ENCODE measurements at regions not wholly inside any gene's neighbourhood (a gene's known extent, or its start where the extent isn't known, plus 50 kb on each side); places are given as distances from the start of the nearest gene placed in this dataset.

DNA sequence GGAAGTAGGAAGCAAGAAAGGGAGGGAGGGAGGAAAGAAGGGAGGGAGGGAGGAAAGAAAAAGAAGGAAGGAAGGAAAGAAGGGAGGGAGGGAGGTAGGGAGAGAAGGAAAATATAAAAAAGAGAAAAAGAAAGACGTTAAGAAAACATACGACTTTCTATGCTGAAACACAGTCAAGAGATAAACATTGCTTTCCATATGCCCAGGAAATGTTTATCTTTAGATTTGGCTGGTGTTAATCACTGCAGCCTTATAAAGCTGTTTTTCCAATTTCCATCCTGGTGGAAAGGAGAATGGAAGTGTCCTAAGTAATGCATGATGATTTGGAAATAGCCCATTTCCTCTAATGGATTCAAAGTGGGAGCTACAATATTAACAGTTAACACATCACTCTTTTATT, 524.3 kb downstream of the MTRR start:
- no peak for TF ChIP-seq POLR2AphosphoS5 (IDR thresholded peaks at IDR 0.05)
- TF ChIP-seq EP300 (IDR thresholded peaks at IDR 0.05), result no peak
- TF ChIP-seq, protein P1, sequence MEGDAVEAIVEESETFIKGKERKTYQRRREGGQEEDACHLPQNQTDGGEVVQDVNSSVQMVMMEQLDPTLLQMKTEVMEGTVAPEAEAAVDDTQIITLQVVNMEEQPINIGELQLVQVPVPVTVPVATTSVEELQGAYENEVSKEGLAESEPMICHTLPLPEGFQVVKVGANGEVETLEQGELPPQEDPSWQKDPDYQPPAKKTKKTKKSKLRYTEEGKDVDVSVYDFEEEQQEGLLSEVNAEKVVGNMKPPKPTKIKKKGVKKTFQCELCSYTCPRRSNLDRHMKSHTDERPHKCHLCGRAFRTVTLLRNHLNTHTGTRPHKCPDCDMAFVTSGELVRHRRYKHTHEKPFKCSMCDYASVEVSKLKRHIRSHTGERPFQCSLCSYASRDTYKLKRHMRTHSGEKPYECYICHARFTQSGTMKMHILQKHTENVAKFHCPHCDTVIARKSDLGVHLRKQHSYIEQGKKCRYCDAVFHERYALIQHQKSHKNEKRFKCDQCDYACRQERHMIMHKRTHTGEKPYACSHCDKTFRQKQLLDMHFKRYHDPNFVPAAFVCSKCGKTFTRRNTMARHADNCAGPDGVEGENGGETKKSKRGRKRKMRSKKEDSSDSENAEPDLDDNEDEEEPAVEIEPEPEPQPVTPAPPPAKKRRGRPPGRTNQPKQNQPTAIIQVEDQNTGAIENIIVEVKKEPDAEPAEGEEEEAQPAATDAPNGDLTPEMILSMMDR (IDR thresholded peaks at IDR 0.05), result no peak
- TF ChIP-seq POLR2A (IDR thresholded peaks at IDR 0.05), result no peak
- no peak for DNase-seq (ENCODE audit: low spot score in 2 of 2)
- Histone ChIP-seq H3K4me3 (no peak overlapping the region), H3K4me1 (no peaks in the 10 kb centered on the region), H3K36me3 (no peaks in the 10 kb centered on the region), H3K27me3 (no peaks in the 10 kb centered on the region), H3K27ac (no peak overlapping the region), H3K9me3 (no peaks in the 10 kb centered on the region)
- 69% methylated on average over 2 of the region's 2 CpGs for WGBS

DNA sequence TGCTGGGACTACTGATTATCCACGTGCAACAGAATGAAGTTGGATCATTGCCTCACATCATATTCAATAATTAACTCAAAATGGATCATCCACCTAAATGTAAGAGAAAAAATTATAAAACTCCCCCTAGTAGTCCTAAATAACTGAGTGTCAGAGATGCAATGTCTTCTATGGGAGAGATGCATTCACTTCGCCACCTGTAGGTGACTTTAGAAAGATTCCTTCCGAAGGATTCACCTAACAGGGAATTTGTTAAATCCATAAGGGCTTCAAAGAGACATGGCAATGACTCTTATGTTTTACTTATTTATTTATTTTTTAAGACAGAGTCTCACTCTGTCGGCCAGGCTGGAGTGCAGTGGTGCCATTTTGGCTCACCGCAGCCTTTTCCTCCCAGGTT, 526.0 kb downstream of the MTRR start:
- H3K27ac ChIP-seq, result no peak overlapping the region
- H3K9me3 ChIP-seq, result no peaks in the 10 kb centered on the region
- no peak overlapping the region for H3K4me3 ChIP-seq
- no peaks in the 10 kb centered on the region for H3K27me3 ChIP-seq
- H3K36me3 ChIP-seq, result no peaks in the 10 kb centered on the region
- no peak for TF ChIP-seq EP300 (IDR thresholded peaks at IDR 0.05)
- TF ChIP-seq, protein P1 (IDR thresholded peaks at IDR 0.05), result no peak
- no peak for TF ChIP-seq POLR2A (IDR thresholded peaks at IDR 0.05)
- no peak for TF ChIP-seq POLR2AphosphoS5 (IDR thresholded peaks at IDR 0.05)
- 73% methylated on average over 5 of the region's 5 CpGs for WGBS
- DNase-seq (ENCODE audit: low spot score in 2 of 2), result no peak
- no peaks in the 10 kb centered on the region for H3K4me1 ChIP-seq

DNA sequence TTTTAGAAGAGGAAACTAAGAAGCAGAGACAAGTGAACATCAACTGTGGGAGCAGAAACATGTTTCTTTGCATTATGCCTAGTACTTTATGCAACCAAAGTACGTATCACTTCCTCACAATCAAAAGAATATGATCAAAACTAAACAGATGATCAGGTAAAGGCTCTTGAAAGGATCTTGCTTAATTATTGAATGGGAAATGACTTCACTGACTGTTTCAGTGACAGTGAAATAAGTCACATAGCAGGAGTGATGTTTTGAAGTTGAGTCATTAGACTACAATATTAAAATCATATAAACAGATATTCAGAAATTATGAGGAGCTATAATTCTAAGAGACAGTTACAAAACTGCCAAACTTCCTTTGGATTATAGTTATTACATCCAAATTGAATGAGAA, 527.3 kb downstream of the MTRR start:
- no peak for DNase-seq (ENCODE audit: low spot score in 2 of 2)
- 70% methylated on average over 1 of the region's 1 CpG for WGBS
- Histone ChIP-seq H3K27me3 (no peaks in the 10 kb centered on the region), H3K4me3 (no peak overlapping the region), H3K4me1 (no peaks in the 10 kb centered on the region), H3K9me3 (no peaks in the 10 kb centered on the region), H3K27ac (no peak overlapping the region), H3K36me3 (no peaks in the 10 kb centered on the region)
- TF ChIP-seq EP300 (IDR thresholded peaks at IDR 0.05) (no peak), POLR2A (IDR thresholded peaks at IDR 0.05) (no peak), POLR2AphosphoS5 (IDR thresholded peaks at IDR 0.05) (no peak)
- TF ChIP-seq, protein P1 (IDR thresholded peaks at IDR 0.05), result no peak

DNA sequence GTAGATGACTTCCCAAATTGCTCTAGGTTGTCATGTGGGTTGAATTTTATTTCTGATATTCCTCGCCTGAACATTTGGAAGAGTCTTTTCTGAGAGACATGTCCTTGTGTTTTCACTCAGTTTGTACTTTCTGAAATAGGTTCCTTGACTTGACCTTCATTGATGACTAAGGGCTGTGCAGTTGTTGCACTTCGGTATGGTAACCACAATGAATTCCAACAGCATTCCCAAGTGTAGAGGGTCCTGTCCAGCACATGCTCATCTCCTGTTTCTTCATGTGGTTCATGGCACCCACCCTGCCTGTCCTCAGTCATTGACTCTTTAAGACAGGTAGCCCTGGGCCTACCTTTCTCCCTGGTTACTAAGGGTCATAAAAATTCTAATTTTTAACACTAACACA, 527.8 kb downstream of the MTRR start:
- Histone ChIP-seq H3K9me3 (no peaks in the 10 kb centered on the region), H3K4me3 (no peak overlapping the region), H3K36me3 (no peaks in the 10 kb centered on the region), H3K4me1 (no peaks in the 10 kb centered on the region), H3K27ac (no peak overlapping the region), H3K27me3 (no peaks in the 10 kb centered on the region)
- no peak for DNase-seq (ENCODE audit: low spot score in 2 of 2)
- no peak for TF ChIP-seq POLR2AphosphoS5 (IDR thresholded peaks at IDR 0.05)
- WGBS, result 82% methylated on average over 2 of the region's 2 CpGs

DNA sequence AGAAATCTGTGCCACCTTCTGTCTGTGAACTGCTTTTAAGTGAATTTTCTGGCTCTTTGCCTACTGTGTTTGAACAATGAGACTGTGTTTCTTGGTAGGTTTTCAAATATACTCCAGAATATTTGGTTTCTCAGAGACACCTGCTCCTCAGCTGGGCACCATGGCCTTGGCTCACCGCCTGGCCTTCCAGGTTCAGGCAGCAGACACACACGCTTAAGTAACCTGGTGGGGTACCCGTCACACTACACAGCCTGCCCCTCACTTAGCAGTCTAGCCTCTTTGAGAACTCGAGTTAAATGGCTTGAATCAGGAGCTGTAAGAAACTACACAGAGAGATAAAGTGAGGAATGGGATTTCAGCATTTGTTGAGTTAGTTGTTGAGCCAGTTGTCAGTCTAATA, 530.5 kb downstream of the MTRR start:
- DNase-seq (ENCODE audit: low spot score in 2 of 2), result no peak
- Histone ChIP-seq H3K9me3 (no peaks in the 10 kb centered on the region), H3K27me3 (no peaks in the 10 kb centered on the region), H3K27ac (no peak overlapping the region), H3K4me1 (no peaks in the 10 kb centered on the region), H3K36me3 (no peaks in the 10 kb centered on the region), H3K4me3 (no peak overlapping the region)
- 84% methylated on average over 4 of the region's 4 CpGs for WGBS
- no peak for TF ChIP-seq EP300 (IDR thresholded peaks at IDR 0.05)
- no peak for TF ChIP-seq POLR2A (IDR thresholded peaks at IDR 0.05)
- TF ChIP-seq, protein P1 (IDR thresholded peaks at IDR 0.05), result no peak
- no peak for TF ChIP-seq POLR2AphosphoS5 (IDR thresholded peaks at IDR 0.05)

DNA sequence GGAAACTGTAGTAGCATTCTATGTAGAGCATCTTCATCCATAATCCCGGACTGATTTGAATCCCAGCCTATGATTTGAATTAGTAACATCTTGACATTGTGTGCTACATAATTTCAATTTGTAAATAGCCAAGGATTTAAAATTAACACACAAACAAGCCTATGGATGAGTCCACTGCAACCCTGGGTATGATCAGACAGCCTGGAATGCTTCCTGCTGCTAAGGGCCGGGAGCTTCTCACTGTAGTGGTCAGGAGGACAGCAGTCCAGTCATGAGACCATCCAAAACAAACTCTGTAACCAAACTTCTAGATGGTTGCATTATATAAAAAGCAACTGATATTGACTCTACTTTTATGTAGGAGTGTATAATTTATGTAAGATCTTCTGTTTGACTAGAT, 539.3 kb downstream of the MTRR start:
- WGBS, result 84% methylated on average over 2 of the region's 2 CpGs
- Histone ChIP-seq H3K36me3 (no peaks in the 10 kb centered on the region), H3K27ac (no peak overlapping the region), H3K4me1 (no peaks in the 10 kb centered on the region), H3K9me3 (no peaks in the 10 kb centered on the region), H3K4me3 (no peak overlapping the region), H3K27me3 (no peaks in the 10 kb centered on the region)
- no peak for DNase-seq (ENCODE audit: low spot score in 2 of 2)
- no peak for TF ChIP-seq POLR2A (IDR thresholded peaks at IDR 0.05)
- TF ChIP-seq, protein P1 (IDR thresholded peaks at IDR 0.05), result no peak
